Osteoblast (primary cell): ENCODE measurements at regions not wholly inside any gene's neighbourhood (a gene's known extent, or its start where the extent isn't known, plus 50 kb on each side); places are given as distances from the start of the nearest gene placed in this dataset.

ENCODE experiments used
- DNase-seq: peaks from one replicate; pipeline ENCODE4 v3.0.0; 2011; ENCODE audit warnings: low spot score, mixed read lengths; ENCODE audit not compliant: insufficient read length; ENCODE audit errors: missing footprints
- H2AFZ ChIP-seq: 2 replicates; pipeline ENCODE4 v1.6.0; 2011; ENCODE audit warnings: mild to moderate bottlenecking, low read length
- H3K27ac ChIP-seq: 2 replicates; pipeline ENCODE4 v1.5.1; 2011; ENCODE audit warnings: mild to moderate bottlenecking, low read depth, low read length, moderate library complexity
- H3K27me3 ChIP-seq: 2 replicates; pipeline ENCODE4 v1.6.0; 2012; ENCODE audit warnings: mild to moderate bottlenecking, control low read depth, inconsistent platforms, low read length, moderate library complexity; ENCODE audit not compliant: insufficient read depth
- H3K36me3 ChIP-seq: 2 replicates; pipeline ENCODE4 v1.5.1; 2011; ENCODE audit warnings: mild to moderate bottlenecking, low read length, control low read depth, moderate library complexity; ENCODE audit not compliant: insufficient read depth
- H3K4me1 ChIP-seq: 2 replicates; pipeline ENCODE4 v1.5.1; 2011; ENCODE audit warnings: mild to moderate bottlenecking, low read length, control low read depth, moderate library complexity; ENCODE audit not compliant: insufficient read depth
- H3K4me2 ChIP-seq: 2 replicates; pipeline ENCODE4 v1.6.0; 2011; ENCODE audit warnings: mild to moderate bottlenecking, low read length; ENCODE audit not compliant: insufficient read depth
- H3K4me3 ChIP-seq: fragments of 200-600 bp; sonication (generic); 3 replicates; pipeline ENCODE4 v1.5.1; 2012; ENCODE audit warnings: mild to moderate bottlenecking, low read length, inconsistent platforms; ENCODE audit not compliant: insufficient read depth
- H3K79me2 ChIP-seq: 2 replicates; pipeline ENCODE4 v1.6.0; 2012; ENCODE audit warnings: mild to moderate bottlenecking, low read length, control low read depth, inconsistent platforms; ENCODE audit not compliant: insufficient read depth
- H3K9me3 ChIP-seq: 2 replicates; pipeline ENCODE4 v1.5.1; 2011; ENCODE audit warnings: low read depth, low read length, control low read depth
- H4K20me1 ChIP-seq: 2 replicates; pipeline ENCODE4 v1.6.0; 2012; ENCODE audit warnings: mild to moderate bottlenecking, low read length, control low read depth; ENCODE audit not compliant: insufficient read depth
- TF ChIP-seq, protein P1 (sequence below): IDR thresholded peaks from 2 replicates; pipeline ENCODE4 v1.5.1; 2011; ENCODE audit warnings: mild to moderate bottlenecking, low read depth, low read length, moderate library complexity; ENCODE audit errors: extremely low read depth

DNA sequence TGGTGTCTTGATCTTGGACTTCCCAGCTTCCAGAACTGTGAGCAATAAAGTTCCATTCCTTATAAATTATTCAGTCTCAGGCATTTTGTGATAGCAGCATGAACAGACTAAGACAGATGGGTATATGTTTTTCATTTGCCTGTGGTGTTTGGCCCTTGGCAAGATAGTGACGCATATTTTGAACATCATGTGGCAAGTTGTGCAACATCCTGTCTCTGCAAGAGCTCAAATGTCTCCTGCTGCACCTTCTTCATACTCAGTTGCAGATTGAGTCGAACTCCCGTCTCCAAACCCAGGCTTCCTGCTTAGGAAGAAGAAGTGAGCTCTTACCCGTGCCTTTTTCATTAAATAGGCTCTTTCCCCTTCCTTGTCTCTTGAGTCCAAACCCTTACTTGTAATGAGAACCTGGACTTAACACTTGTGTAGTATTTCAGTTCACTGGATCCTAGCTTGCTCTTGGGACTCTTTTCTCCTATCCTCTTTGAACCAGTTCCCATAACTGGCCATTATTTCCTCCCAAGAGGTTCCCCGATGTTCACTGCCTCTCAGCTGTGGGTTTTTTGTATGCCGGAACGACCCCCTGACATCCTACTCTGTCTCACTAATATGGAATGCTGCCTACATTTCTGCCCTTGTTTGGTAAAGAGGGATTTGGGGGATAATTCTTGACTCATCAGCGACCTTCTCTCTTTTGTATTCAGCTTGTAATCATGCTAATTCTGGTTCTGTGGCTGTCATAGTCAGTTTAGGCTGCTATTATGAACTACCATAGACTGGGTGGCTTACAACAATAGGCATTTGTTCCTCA lies 125.0 kb upstream of the KCNK2 start:
- Histone ChIP-seq H3K79me2 (no peaks in the 10 kb centered on the region), H3K4me2 (peak overlapping the region; percentile 65), H3K4me3 (peak overlapping the region; percentile 27)

DNA sequence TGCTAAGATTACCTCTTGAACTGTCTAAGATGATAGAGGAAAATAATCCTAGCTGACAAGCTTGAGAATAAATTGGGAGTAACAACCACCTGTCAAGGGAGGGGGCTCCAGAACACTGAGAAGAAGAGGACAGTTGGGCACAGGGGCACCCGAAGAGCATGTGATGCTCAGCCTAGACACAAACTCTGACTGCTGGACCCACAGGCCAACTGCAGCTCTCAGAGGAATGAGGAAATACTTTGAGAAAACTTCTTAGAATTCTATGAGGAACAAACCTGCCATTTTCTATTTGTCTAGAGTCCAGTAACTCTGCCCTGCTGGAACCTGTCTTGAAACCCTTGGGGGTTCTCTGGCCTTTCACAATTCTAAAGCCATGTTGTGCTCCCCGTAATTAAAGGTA lies 124.1 kb upstream of the KCNK2 start:
- DNase-seq = no peak
- no peaks in the 10 kb centered on the region for H3K79me2 ChIP-seq
- H3K9me3 ChIP-seq = peaks cover 3% of the 10 kb centered on the region
- no peaks in the 10 kb centered on the region for H3K36me3 ChIP-seq
- TF ChIP-seq, protein P1, sequence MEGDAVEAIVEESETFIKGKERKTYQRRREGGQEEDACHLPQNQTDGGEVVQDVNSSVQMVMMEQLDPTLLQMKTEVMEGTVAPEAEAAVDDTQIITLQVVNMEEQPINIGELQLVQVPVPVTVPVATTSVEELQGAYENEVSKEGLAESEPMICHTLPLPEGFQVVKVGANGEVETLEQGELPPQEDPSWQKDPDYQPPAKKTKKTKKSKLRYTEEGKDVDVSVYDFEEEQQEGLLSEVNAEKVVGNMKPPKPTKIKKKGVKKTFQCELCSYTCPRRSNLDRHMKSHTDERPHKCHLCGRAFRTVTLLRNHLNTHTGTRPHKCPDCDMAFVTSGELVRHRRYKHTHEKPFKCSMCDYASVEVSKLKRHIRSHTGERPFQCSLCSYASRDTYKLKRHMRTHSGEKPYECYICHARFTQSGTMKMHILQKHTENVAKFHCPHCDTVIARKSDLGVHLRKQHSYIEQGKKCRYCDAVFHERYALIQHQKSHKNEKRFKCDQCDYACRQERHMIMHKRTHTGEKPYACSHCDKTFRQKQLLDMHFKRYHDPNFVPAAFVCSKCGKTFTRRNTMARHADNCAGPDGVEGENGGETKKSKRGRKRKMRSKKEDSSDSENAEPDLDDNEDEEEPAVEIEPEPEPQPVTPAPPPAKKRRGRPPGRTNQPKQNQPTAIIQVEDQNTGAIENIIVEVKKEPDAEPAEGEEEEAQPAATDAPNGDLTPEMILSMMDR = no peak
- no peak overlapping the region for H3K4me3 ChIP-seq
- H4K20me1 ChIP-seq = no peaks in the 10 kb centered on the region
- H2AFZ ChIP-seq = peak overlapping the region; percentile 0
- H3K27ac ChIP-seq = peak overlapping the region; percentile 95
- H3K27me3 ChIP-seq = no peaks in the 10 kb centered on the region
- peaks cover 26% of the 10 kb centered on the region for H3K4me1 ChIP-seq
- H3K4me2 ChIP-seq = peak overlapping the region; percentile 65

More for the DNA sequence above, 125.0 kb upstream of the KCNK2 start:
- H2AFZ ChIP-seq = peak overlapping the region; percentile 27
- H3K4me1 ChIP-seq = peaks cover 26% of the 10 kb centered on the region
- H3K27me3 ChIP-seq = no peaks in the 10 kb centered on the region
- peak overlapping the region; percentile 95 for H3K27ac ChIP-seq
- DNase-seq = peak; percentile 50
- no peaks in the 10 kb centered on the region for H3K36me3 ChIP-seq
- TF ChIP-seq, protein P1 = no peak
- no peaks in the 10 kb centered on the region for H4K20me1 ChIP-seq
- peaks cover 3% of the 10 kb centered on the region for H3K9me3 ChIP-seq

DNA sequence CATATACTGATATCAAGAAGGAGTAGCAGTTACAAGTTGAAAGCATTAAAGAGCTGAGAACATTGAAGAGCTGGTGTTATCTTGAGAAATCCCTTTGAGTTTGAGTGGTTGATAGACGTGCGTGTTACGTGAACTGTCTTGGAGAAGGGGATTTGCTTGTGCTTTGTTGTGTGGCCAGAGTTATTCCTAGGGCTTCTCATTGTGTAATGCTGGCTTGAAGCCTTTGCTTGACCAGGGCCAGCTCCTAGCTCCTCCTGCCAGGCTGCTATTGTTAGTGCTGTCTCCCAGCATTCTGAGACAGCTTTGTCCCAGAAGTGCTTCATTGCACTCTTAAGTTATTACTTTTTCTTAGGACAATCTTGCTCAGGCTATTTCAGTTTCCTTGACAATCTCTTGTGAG lies 116.2 kb upstream of the KCNK2 start:
- H3K4me3 ChIP-seq = no peak overlapping the region
- H4K20me1 ChIP-seq = no peaks in the 10 kb centered on the region
- TF ChIP-seq, protein P1 = no peak
- no peaks in the 10 kb centered on the region for H3K79me2 ChIP-seq
- no peak overlapping the region for H3K27ac ChIP-seq
- no peaks in the 10 kb centered on the region for H3K27me3 ChIP-seq
- H3K4me2 ChIP-seq = no peak overlapping the region
- peak overlapping the region; percentile 42 for H2AFZ ChIP-seq
- no peaks in the 10 kb centered on the region for H3K36me3 ChIP-seq
- DNase-seq = no peak
- peaks cover 9% of the 10 kb centered on the region for H3K4me1 ChIP-seq
- H3K9me3 ChIP-seq = no peaks in the 10 kb centered on the region

DNA sequence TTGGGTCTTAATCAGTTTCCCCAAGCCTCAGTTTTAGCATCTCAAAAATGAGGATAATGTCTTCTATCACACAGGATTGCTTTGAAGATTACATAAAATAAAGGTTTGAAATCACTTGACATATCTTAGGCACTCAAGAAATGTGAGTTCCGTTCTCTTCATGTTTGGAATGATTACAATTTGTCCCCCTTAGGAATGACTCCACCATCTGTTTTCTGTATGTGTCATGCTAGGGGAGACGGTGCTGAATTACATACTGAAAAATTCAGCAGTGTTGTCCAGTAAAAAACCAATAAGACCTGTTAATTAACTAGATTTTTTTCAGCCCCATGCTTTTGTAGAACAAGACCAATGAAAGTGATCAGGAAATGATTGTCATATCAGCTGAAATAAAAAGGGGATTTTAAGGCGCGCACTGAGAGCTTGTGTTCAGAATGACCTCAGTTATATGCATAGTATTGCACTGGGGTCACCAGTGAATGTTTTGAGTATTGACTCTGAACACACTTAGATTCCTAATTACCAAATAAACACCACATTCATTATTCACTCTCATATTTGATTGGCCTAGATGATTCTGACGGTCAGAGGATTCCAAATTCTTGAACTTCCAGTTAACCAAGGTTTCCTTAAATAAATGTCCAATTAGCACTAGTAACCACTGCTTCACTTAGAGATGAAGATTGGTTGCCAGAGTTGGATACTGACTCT lies 114.5 kb upstream of the KCNK2 start:
- peaks cover 9% of the 10 kb centered on the region for H3K4me1 ChIP-seq
- H3K4me2 ChIP-seq = peak overlapping the region; percentile 14
- H3K27me3 ChIP-seq = no peaks in the 10 kb centered on the region
- TF ChIP-seq, protein P1 = no peak
- H2AFZ ChIP-seq = no peak overlapping the region
- no peaks in the 10 kb centered on the region for H4K20me1 ChIP-seq
- H3K4me3 ChIP-seq = no peak overlapping the region
- H3K9me3 ChIP-seq = no peaks in the 10 kb centered on the region
- H3K79me2 ChIP-seq = no peaks in the 10 kb centered on the region
- DNase-seq = no peak
- H3K27ac ChIP-seq = peak overlapping the region; percentile 29
- H3K36me3 ChIP-seq = no peaks in the 10 kb centered on the region
